ENCODE measurements at regions not wholly inside any gene's neighbourhood (a gene's known extent, or its start where the extent isn't known, plus 50 kb on each side); places are given as distances from the start of the nearest gene placed in this dataset.

DNA sequence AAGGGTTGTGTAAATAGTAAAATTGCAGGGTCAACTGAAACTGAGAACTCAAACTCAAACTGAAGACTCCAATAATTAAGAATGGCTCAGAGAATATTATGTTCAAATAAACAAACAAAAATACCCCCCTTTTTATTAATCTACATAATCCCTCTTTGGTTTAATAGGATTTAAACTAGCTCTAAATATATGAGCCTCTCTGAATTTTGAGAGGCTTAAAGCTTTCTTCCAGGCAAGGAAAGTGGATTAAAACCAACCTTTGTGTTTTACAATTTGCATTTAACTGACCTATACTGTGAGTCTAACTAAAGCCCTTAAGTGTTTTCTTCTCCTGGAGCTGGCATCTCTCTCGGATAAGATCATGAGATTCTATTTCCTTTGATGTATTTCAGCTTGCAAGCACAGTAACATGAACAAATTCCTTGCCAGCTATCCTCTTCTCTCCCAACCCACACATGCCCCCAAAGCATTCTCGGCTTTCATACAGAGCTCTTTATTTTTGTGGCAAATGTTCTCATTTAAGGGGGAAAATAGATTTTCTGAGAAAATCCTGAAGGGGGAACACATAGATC lies 1310.8 kb upstream of the AGA start:
- Histone ChIP-seq H3K4me3 (ENCODE audit: low read depth, low read length) (no peak overlapping the region), H3K4me1 (ENCODE audit: control insufficient read depth, insufficient read depth, low read length, unreplicated experiment) (no peaks in the 10 kb centered on the region), H3K79me2 (ENCODE audit: control insufficient read depth, insufficient read depth, low read length, unreplicated experiment) (no peaks in the 10 kb centered on the region), H2AFZ (ENCODE audit: low read length, unreplicated experiment) (no peak overlapping the region), H3K27me3 (ENCODE audit: insufficient read depth, low read length) (no peaks in the 10 kb centered on the region), H3K36me3 (ENCODE audit: insufficient read depth, low read length) (no peaks in the 10 kb centered on the region), H3K27ac (ENCODE audit: low read depth, low read length) (no peak overlapping the region)

DNA sequence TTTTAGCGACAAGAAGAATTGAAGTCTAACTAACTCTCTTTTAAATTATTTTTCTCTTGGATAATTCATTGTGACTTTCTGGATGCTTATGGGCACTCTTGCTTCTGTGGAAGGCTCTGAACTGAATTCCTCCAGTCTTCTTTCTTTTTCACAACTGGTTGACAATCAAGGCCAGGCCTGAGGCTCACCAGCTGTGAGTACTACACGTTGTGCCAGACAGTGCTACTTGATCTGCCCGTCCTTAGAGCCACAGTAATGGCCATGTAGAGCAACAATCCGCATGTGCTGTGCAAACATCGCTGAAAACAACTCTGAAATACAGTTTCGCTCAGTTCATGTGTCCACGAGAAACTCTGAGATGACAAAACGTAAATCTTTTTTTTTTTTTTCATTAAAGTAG lies 1336.3 kb upstream of the AGA start:
- no peaks in the 10 kb centered on the region for H3K36me3 ChIP-seq (ENCODE audit: insufficient read depth, low read length)
- H3K27me3 ChIP-seq (ENCODE audit: insufficient read depth, low read length) = no peaks in the 10 kb centered on the region
- no peaks in the 10 kb centered on the region for H3K4me1 ChIP-seq (ENCODE audit: control insufficient read depth, insufficient read depth, low read length, unreplicated experiment)
- H3K27ac ChIP-seq (ENCODE audit: low read depth, low read length) = no peak overlapping the region
- no peak overlapping the region for H2AFZ ChIP-seq (ENCODE audit: low read length, unreplicated experiment)
- H3K4me3 ChIP-seq (ENCODE audit: low read depth, low read length) = no peak overlapping the region
- H3K79me2 ChIP-seq (ENCODE audit: control insufficient read depth, insufficient read depth, low read length, unreplicated experiment) = no peaks in the 10 kb centered on the region

DNA sequence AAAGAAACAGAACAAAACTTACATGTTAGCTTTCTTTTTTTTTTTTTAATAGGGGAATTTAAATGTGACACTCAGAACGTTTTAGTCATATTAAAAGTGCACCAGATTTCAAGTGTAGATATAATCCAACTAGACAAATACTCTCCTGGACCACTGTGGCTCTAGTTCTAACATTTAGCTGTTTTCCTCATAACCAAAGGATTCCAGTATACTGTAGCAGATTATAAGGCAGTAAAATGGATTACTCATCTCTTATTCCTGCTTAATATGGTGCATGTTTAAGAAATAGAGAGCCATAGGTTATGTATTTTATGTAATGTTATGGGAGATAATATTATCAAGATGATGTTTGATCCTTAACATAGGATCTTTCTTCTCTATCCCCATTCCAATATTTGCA lies 1339.5 kb upstream of the AGA start:
- no peaks in the 10 kb centered on the region for H3K36me3 ChIP-seq (ENCODE audit: insufficient read depth, low read length)
- no peak overlapping the region for H3K27ac ChIP-seq (ENCODE audit: low read depth, low read length)
- no peak overlapping the region for H2AFZ ChIP-seq (ENCODE audit: low read length, unreplicated experiment)
- H3K79me2 ChIP-seq (ENCODE audit: control insufficient read depth, insufficient read depth, low read length, unreplicated experiment) = no peaks in the 10 kb centered on the region
- no peaks in the 10 kb centered on the region for H3K4me1 ChIP-seq (ENCODE audit: control insufficient read depth, insufficient read depth, low read length, unreplicated experiment)
- H3K4me3 ChIP-seq (ENCODE audit: low read depth, low read length) = no peak overlapping the region
- H3K27me3 ChIP-seq (ENCODE audit: insufficient read depth, low read length) = no peaks in the 10 kb centered on the region

DNA sequence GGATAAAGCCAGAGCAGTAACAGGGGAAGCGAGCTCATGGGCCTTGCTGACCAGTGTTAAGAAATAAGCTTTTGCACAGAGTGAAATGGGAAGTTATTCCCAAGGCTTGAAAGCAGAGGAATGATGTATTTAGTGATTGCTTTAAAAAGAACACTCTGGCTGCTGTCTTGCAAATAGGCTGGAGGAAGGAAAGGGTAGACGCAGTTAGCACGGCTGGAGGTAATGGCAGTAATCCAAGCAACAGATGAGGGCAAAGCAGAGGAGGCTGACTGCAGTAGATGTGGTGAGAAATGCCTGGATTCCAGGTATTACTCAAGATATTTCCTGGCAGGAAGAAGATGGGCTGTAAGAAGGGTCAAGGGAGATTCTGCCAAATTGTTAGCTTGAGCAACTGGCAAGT lies 1342.3 kb upstream of the AGA start:
- Histone ChIP-seq H3K27ac (ENCODE audit: low read depth, low read length) (no peak overlapping the region), H3K79me2 (ENCODE audit: control insufficient read depth, insufficient read depth, low read length, unreplicated experiment) (no peaks in the 10 kb centered on the region), H2AFZ (ENCODE audit: low read length, unreplicated experiment) (no peak overlapping the region), H3K36me3 (ENCODE audit: insufficient read depth, low read length) (no peaks in the 10 kb centered on the region), H3K27me3 (ENCODE audit: insufficient read depth, low read length) (no peaks in the 10 kb centered on the region), H3K4me3 (ENCODE audit: low read depth, low read length) (no peak overlapping the region), H3K4me1 (ENCODE audit: control insufficient read depth, insufficient read depth, low read length, unreplicated experiment) (no peaks in the 10 kb centered on the region)

DNA sequence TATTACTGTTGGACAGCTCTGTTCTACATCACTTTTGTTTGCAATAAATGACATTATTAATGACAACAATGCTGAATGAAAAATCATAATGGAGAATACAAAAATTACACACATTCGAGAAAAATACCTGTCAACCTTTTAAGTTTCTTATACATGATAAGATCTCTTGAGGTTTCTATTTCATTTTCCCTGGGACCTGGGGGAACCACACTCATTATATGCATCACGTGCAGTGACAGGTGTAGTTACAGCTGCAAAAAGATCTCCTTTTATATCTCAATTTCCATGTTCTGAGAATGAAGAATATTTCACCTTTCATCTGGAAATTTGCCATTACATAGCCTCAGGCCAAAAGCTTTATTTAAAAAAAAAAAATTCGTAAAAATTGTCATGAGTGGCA lies 1347.0 kb upstream of the AGA start:
- H3K4me1 ChIP-seq (ENCODE audit: control insufficient read depth, insufficient read depth, low read length, unreplicated experiment) = no peaks in the 10 kb centered on the region
- no peak overlapping the region for H3K4me3 ChIP-seq (ENCODE audit: low read depth, low read length)
- H3K36me3 ChIP-seq (ENCODE audit: insufficient read depth, low read length) = no peaks in the 10 kb centered on the region
- no peak overlapping the region for H3K27ac ChIP-seq (ENCODE audit: low read depth, low read length)
- H2AFZ ChIP-seq (ENCODE audit: low read length, unreplicated experiment) = no peak overlapping the region
- H3K27me3 ChIP-seq (ENCODE audit: insufficient read depth, low read length) = no peaks in the 10 kb centered on the region
- no peaks in the 10 kb centered on the region for H3K79me2 ChIP-seq (ENCODE audit: control insufficient read depth, insufficient read depth, low read length, unreplicated experiment)

DNA sequence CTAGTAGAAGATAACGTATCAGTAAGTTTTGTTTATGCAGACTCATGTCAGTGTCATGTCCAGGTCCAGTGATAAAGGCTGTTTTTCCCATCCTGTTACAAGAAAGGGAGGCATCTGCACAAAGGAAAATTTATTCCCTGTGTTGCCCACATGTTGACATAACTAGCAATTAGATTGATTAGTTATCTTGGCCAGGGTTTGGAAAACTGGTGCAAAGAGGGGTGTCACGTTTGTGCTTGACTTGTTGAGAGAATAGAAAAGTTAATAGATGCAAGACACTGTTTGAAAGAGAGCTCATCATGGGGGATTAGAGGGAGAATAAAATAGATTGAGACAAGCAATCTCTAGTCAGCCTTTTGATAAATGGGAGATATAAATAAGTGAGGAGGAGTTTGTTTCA lies 1357.0 kb upstream of the AGA start:
- Histone ChIP-seq H3K36me3 (ENCODE audit: insufficient read depth, low read length) (no peaks in the 10 kb centered on the region), H3K79me2 (ENCODE audit: control insufficient read depth, insufficient read depth, low read length, unreplicated experiment) (no peaks in the 10 kb centered on the region), H3K27me3 (ENCODE audit: insufficient read depth, low read length) (no peaks in the 10 kb centered on the region), H3K4me1 (ENCODE audit: control insufficient read depth, insufficient read depth, low read length, unreplicated experiment) (no peaks in the 10 kb centered on the region), H3K27ac (ENCODE audit: low read depth, low read length) (no peak overlapping the region), H3K4me3 (ENCODE audit: low read depth, low read length) (no peak overlapping the region), H2AFZ (ENCODE audit: low read length, unreplicated experiment) (no peak overlapping the region)

DNA sequence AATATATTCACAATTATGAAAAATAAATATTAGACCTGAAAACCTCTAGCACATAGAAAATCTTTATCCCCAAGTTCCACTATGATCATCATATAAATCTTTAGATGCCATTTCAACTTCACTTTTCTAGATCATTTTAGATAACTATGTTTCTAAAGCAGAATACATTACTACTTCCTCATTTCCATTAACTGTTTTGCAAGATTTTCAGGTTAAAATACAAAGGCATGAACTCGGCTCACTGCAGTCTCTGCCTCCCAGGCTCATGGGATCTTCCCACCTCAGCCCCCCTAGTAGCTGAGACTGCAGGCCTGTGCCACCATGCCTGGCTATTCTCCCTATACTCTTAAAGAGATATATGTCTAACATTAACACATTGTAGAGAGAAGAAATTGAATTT lies 1365.9 kb upstream of the AGA start:
- Histone ChIP-seq H3K4me1 (ENCODE audit: control insufficient read depth, insufficient read depth, low read length, unreplicated experiment) (no peaks in the 10 kb centered on the region), H3K27ac (ENCODE audit: low read depth, low read length) (no peak overlapping the region), H3K27me3 (ENCODE audit: insufficient read depth, low read length) (no peaks in the 10 kb centered on the region), H3K36me3 (ENCODE audit: insufficient read depth, low read length) (no peaks in the 10 kb centered on the region), H2AFZ (ENCODE audit: low read length, unreplicated experiment) (no peak overlapping the region), H3K4me3 (ENCODE audit: low read depth, low read length) (no peak overlapping the region), H3K79me2 (ENCODE audit: control insufficient read depth, insufficient read depth, low read length, unreplicated experiment) (no peaks in the 10 kb centered on the region)

DNA sequence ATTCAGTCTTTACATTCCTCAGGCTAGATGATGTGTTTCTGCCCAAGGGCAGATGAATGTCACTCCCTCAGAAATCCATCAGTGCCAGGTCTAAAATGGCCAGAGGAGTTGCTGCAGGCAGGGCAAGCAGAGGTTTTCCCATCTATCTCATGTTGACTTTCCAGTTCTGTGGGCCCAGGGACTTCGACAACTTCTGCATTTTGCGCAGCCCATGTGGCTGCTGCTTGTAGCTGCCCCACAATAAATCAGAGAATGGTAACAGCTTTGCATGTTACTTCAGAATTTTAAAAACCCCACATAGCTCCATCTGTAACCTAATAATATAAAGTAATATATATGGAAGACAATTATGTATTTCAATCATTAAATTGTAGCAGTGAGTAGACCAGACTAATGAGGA lies 1367.7 kb upstream of the AGA start:
- Histone ChIP-seq H3K27me3 (ENCODE audit: insufficient read depth, low read length) (no peaks in the 10 kb centered on the region), H3K4me1 (ENCODE audit: control insufficient read depth, insufficient read depth, low read length, unreplicated experiment) (no peaks in the 10 kb centered on the region), H3K27ac (ENCODE audit: low read depth, low read length) (no peak overlapping the region), H2AFZ (ENCODE audit: low read length, unreplicated experiment) (no peak overlapping the region), H3K36me3 (ENCODE audit: insufficient read depth, low read length) (no peaks in the 10 kb centered on the region), H3K4me3 (ENCODE audit: low read depth, low read length) (no peak overlapping the region), H3K79me2 (ENCODE audit: control insufficient read depth, insufficient read depth, low read length, unreplicated experiment) (no peaks in the 10 kb centered on the region)

DNA sequence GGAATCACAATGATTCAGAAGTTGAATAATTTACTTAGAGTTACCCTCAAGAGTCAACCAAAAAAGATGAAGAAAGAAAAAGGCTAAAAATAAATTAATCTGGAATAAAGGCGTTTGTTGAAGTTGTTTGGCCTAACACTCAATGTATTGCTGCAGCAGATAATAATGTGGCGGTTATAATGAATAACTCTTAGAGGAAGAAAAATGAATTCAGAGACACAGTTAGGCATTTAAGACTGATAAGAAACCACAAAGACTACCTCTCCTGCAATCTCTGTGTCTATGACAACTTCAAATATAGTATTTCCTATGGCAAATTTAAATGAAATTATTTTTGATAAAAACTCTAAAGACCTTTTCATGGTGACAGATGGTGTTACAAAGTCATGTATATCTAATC lies 1369.1 kb upstream of the AGA start:
- H3K79me2 ChIP-seq (ENCODE audit: control insufficient read depth, insufficient read depth, low read length, unreplicated experiment) = no peaks in the 10 kb centered on the region
- no peaks in the 10 kb centered on the region for H3K36me3 ChIP-seq (ENCODE audit: insufficient read depth, low read length)
- no peak overlapping the region for H2AFZ ChIP-seq (ENCODE audit: low read length, unreplicated experiment)
- no peaks in the 10 kb centered on the region for H3K4me1 ChIP-seq (ENCODE audit: control insufficient read depth, insufficient read depth, low read length, unreplicated experiment)
- H3K4me3 ChIP-seq (ENCODE audit: low read depth, low read length) = no peak overlapping the region
- H3K27ac ChIP-seq (ENCODE audit: low read depth, low read length) = no peak overlapping the region
- H3K27me3 ChIP-seq (ENCODE audit: insufficient read depth, low read length) = no peaks in the 10 kb centered on the region

DNA sequence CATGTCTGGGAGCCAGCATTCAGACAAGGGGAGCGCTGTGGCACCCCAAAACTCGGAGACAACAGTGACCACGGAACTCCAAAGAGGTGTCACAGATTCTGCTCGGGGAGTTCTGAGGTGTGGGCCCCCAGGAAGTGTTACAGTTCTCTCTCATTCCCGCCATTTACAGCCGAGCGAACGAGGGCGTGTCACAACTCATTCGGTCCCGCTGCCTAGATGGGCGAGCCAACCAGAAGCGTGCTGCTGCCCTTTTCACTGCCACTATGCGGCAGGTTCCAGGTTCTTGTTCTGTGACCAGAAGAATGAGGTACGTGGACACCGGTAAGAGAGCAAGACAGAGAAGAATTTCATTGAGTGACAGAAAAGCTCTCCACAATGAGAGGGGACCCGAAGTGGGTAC lies 1370.6 kb upstream of the AGA start:
- Histone ChIP-seq H3K4me3 (ENCODE audit: low read depth, low read length) (no peak overlapping the region), H2AFZ (ENCODE audit: low read length, unreplicated experiment) (no peak overlapping the region), H3K27ac (ENCODE audit: low read depth, low read length) (no peak overlapping the region), H3K79me2 (ENCODE audit: control insufficient read depth, insufficient read depth, low read length, unreplicated experiment) (no peaks in the 10 kb centered on the region), H3K36me3 (ENCODE audit: insufficient read depth, low read length) (no peaks in the 10 kb centered on the region), H3K27me3 (ENCODE audit: insufficient read depth, low read length) (no peaks in the 10 kb centered on the region), H3K4me1 (ENCODE audit: control insufficient read depth, insufficient read depth, low read length, unreplicated experiment) (no peaks in the 10 kb centered on the region)

DNA sequence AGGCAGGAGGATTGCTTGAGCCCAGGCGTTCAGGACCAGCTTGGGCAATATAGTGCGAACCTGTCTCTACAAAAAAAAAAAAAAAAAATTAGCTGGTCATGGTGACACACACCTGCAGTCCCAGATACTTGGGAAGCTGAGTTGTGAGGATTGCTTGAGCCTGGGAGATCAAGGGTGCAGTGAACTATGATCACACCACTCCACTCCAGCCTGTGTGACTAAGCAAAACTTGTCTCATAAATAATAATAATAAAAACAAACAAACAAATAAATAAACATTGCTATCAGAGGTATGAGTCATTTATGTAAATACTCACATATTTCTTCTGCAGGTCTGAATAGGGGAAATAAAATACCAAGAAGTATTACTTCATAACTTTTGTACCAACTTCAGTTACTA lies 1372.7 kb upstream of the AGA start:
- no peaks in the 10 kb centered on the region for H3K79me2 ChIP-seq (ENCODE audit: control insufficient read depth, insufficient read depth, low read length, unreplicated experiment)
- H3K27me3 ChIP-seq (ENCODE audit: insufficient read depth, low read length) = no peaks in the 10 kb centered on the region
- no peaks in the 10 kb centered on the region for H3K36me3 ChIP-seq (ENCODE audit: insufficient read depth, low read length)
- no peak overlapping the region for H3K4me3 ChIP-seq (ENCODE audit: low read depth, low read length)
- H3K27ac ChIP-seq (ENCODE audit: low read depth, low read length) = no peak overlapping the region
- no peak overlapping the region for H2AFZ ChIP-seq (ENCODE audit: low read length, unreplicated experiment)
- no peaks in the 10 kb centered on the region for H3K4me1 ChIP-seq (ENCODE audit: control insufficient read depth, insufficient read depth, low read length, unreplicated experiment)
